Peyer's patch (tissue), 4 donors: ENCODE measurements at regions not wholly inside any gene's neighbourhood (a gene's known extent, or its start where the extent isn't known, plus 50 kb on each side); places are given as distances from the start of the nearest gene placed in this dataset.

ENCODE experiments used
- DNase-seq, 3 donors: peaks; one replicate each; pipeline ENCODE4 v3.0.0-alpha.2; 2017 to 2019
- H3K27ac ChIP-seq, 4 donors: fragments of 200-600 bp; sonication (generic); one replicate each; pipeline ENCODE4 v1.5.1; 2016 to 2019
- H3K27me3 ChIP-seq, 2 donors: fragments of 200-600 bp; sonication (generic); one replicate each; pipeline ENCODE4 v1.5.1; 2019
- H3K36me3 ChIP-seq, 3 donors: fragments of 200-600 bp; sonication (generic); one replicate each; pipeline ENCODE4 v1.5.1; 2016 to 2019
- H3K4me1 ChIP-seq, 4 donors: fragments of 200-600 bp; sonication (generic); one replicate each; pipeline ENCODE4 v1.5.1; 2016 to 2019
- H3K4me3 ChIP-seq, 4 donors: fragments of 200-600 bp; sonication (generic); 1 replicate in 3 of 4; 2 replicates in 1 of 4; pipeline ENCODE4 v1.5.1; 2016 to 2019; ENCODE audit warnings: mild to moderate bottlenecking in 1 of 4
- H3K9me3 ChIP-seq, 4 donors: fragments of 200-600 bp; sonication (generic); one replicate each; pipeline ENCODE4 v1.5.1; 2016 to 2019; ENCODE audit warnings: mild to moderate bottlenecking in 1 of 4
- POLR2A ChIP-seq, 2 donors: fragments of 450-650 bp; IDR thresholded peaks; one replicate each; pipeline ENCODE4 v1.5.1; 2017; ENCODE audit warnings: antibody characterized with exemption in 2 of 2, mild to moderate bottlenecking in 2 of 2, moderate library complexity in 2 of 2
- TF ChIP-seq, protein P1 (sequence below), 6 experiments: fragments of 450-650 bp in 4 of 6; fragments of 200-600 bp in 2 of 6; sonication (generic) in 1 of 6; IDR thresholded peaks; one replicate each; pipeline ENCODE4 v1.5.1; 2017 to 2019; ENCODE audit warnings: antibody characterized with exemption in 6 of 6, mild to moderate bottlenecking in 3 of 6, moderate library complexity in 1 of 6

DNA sequence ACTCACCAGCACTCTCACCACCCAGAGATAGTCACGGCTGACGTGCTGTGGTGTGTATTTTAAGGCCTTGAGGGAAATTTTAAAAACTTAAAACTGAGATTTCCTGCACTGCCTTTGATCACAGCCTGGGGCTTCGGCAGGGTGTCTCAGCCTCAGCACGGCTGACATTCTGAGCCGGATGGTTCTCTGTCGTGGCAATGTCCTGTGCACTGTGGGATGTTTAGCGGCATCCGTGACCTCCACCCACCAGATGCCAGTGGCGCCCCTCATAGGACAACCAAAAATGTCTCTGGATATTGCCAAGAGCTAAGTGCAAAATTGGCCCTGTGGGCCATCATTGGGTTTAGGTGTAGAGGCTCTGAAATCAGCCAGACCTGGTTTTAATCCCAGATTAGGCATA, 142.2 kb upstream of the KCNG1 start:
- no peaks in the 10 kb centered on the region for H3K9me3 ChIP-seq
- H3K27me3 ChIP-seq: no peaks in the 10 kb centered on the region
- no peak overlapping the region for H3K4me3 ChIP-seq
- no peaks in the 10 kb centered on the region for H3K36me3 ChIP-seq
- no peak overlapping the region for H3K27ac ChIP-seq
- H3K4me1 ChIP-seq: no peaks in the 10 kb centered on the region
- no peak for TF ChIP-seq POLR2A (IDR thresholded peaks at IDR 0.05)
- TF ChIP-seq, protein P1, sequence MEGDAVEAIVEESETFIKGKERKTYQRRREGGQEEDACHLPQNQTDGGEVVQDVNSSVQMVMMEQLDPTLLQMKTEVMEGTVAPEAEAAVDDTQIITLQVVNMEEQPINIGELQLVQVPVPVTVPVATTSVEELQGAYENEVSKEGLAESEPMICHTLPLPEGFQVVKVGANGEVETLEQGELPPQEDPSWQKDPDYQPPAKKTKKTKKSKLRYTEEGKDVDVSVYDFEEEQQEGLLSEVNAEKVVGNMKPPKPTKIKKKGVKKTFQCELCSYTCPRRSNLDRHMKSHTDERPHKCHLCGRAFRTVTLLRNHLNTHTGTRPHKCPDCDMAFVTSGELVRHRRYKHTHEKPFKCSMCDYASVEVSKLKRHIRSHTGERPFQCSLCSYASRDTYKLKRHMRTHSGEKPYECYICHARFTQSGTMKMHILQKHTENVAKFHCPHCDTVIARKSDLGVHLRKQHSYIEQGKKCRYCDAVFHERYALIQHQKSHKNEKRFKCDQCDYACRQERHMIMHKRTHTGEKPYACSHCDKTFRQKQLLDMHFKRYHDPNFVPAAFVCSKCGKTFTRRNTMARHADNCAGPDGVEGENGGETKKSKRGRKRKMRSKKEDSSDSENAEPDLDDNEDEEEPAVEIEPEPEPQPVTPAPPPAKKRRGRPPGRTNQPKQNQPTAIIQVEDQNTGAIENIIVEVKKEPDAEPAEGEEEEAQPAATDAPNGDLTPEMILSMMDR (IDR thresholded peaks at IDR 0.05): no peak
- no peak for DNase-seq

DNA sequence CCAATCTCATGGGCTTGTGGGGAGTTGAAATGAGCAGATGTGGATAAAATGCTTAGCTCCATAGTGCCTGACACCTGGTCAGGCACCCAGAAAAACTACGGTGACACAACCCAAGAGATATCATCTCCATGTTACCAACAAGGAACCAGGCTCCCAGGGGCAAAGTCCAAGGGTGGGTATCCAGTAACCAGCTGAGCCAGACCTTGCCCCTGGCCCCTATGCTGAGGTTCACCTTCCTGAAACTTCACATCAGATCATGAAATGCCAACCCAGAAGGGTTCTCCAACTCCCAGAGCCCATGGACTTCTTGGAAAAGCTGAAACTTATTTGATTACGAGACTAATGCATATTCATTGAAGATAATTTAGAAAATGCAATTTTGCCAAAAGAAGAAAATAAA, 141.8 kb upstream of the KCNG1 start:
- no peak for TF ChIP-seq POLR2A (IDR thresholded peaks at IDR 0.05)
- TF ChIP-seq, protein P1 (IDR thresholded peaks at IDR 0.05): no peak
- no peaks in the 10 kb centered on the region for H3K4me1 ChIP-seq
- peak in 2 of 3 donors; percentile 74 to 83 for DNase-seq
- H3K9me3 ChIP-seq: no peaks in the 10 kb centered on the region
- H3K27me3 ChIP-seq: no peaks in the 10 kb centered on the region
- H3K36me3 ChIP-seq: no peaks in the 10 kb centered on the region
- no peak overlapping the region for H3K27ac ChIP-seq
- no peak overlapping the region for H3K4me3 ChIP-seq

DNA sequence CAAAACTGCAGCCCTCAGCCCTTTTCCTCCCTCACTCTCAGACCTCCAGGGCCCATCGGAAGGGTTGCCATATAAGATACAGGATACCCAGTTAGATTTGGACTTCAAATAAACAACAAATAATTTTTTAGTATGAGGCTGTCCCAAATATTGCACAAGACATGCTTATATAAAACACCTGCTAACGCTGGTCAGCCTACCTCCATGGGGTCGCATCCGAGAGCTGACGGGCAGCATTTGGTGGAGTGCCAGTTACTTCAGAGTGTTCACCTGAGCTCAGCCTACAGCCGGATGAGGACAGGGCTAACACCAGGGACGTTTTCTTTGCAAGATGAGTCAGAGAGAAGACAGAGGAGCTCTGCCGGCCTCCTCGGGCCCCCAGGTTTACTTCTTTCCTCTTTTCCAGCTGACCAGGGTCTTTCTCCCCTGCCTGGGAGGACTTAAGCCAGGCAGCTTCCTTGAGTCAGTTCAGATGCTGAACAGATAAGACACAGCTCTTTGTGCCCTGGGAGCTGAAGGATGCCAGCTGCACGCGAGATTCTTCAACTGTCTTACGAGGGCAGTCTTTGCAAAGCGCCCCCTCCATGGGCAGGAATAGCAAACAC, 141.2 kb upstream of the KCNG1 start:
- no peak for DNase-seq

DNA sequence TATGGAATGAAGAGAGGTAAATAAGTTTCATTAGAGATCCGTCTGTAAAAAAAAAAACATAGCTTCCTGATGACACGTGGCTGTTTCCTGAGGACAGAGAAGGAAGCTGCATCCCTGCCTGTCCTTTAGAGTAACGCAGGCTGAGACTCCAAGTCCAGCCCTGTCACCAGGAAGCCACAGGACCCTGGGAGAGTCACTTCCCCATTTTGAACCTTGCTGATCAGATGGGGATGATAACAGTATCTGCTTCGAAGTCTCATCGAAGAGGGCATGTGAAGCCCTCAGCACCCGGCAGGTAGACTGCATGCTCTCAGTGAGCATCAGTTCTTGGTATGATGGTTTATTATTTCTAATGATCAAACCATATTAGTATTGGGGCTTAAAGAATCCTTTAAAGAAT, 139.1 kb upstream of the KCNG1 start:
- TF ChIP-seq POLR2A (IDR thresholded peaks at IDR 0.05): no peak
- TF ChIP-seq, protein P1 (IDR thresholded peaks at IDR 0.05): no peak
- Histone ChIP-seq H3K27me3 (no peaks in the 10 kb centered on the region), H3K36me3 (no peaks in the 10 kb centered on the region), H3K4me1 (no peaks in the 10 kb centered on the region), H3K27ac (no peak overlapping the region), H3K9me3 (no peaks in the 10 kb centered on the region), H3K4me3 (no peak overlapping the region)
- no peak for DNase-seq

More for the DNA sequence above, 141.2 kb upstream of the KCNG1 start:
- no peaks in the 10 kb centered on the region for H3K9me3 ChIP-seq
- H3K36me3 ChIP-seq: no peaks in the 10 kb centered on the region
- no peak overlapping the region for H3K4me3 ChIP-seq
- H3K27ac ChIP-seq: no peak overlapping the region
- no peaks in the 10 kb centered on the region for H3K4me1 ChIP-seq
- no peaks in the 10 kb centered on the region for H3K27me3 ChIP-seq
- TF ChIP-seq POLR2A (IDR thresholded peaks at IDR 0.05): no peak
- TF ChIP-seq, protein P1 (IDR thresholded peaks at IDR 0.05): no peak

GRCh38 chr20:51160821-51161220, 137.9 kb upstream of the KCNG1 start:
- Histone ChIP-seq H3K9me3 (no peaks in the 10 kb centered on the region), H3K27ac (no peak overlapping the region), H3K4me1 (no peaks in the 10 kb centered on the region), H3K27me3 (no peaks in the 10 kb centered on the region), H3K4me3 (no peak overlapping the region), H3K36me3 (no peaks in the 10 kb centered on the region)
- no peak for DNase-seq
- TF ChIP-seq POLR2A (IDR thresholded peaks at IDR 0.05): no peak

- no peak for TF ChIP-seq POLR2A (IDR thresholded peaks at IDR 0.05)
- TF ChIP-seq, protein P1 (IDR thresholded peaks at IDR 0.05): no peak
- H3K4me1 ChIP-seq: no peaks in the 10 kb centered on the region
- H3K9me3 ChIP-seq: no peaks in the 10 kb centered on the region
- no peak overlapping the region for H3K4me3 ChIP-seq
- no peaks in the 10 kb centered on the region for H3K27me3 ChIP-seq
- H3K27ac ChIP-seq: no peak overlapping the region
- H3K36me3 ChIP-seq: no peaks in the 10 kb centered on the region
- no peak for DNase-seq
These were observed 137.1 kb upstream of the KCNG1 start for GRCh38 chr20:51159981-51160380.
